HepG2 (cell line): ENCODE measurements at regions not wholly inside any gene's neighbourhood (a gene's known extent, or its start where the extent isn't known, plus 50 kb on each side); places are given as distances from the start of the nearest gene placed in this dataset.

Experiments used
- CTCF ChIP-seq: sonication (generic); formaldehyde crosslinking; IDR thresholded peaks from 2 replicates; pipeline ENCODE4 v1.5.0; 2020; ENCODE audit warnings: mild to moderate bottlenecking, missing genetic modification reagents, moderate library complexity
- E2F1 ChIP-seq: sonication (generic); formaldehyde crosslinking; IDR thresholded peaks from 2 replicates; pipeline ENCODE4 v1.5.0; 2020; ENCODE audit warnings: missing genetic modification reagents
- EZH2 ChIP-seq: conservative IDR thresholded peaks from 2 replicates; pipeline ENCODE4 v1.6.1; 2012; ENCODE audit warnings: mild to moderate bottlenecking, low read depth, low read length, moderate library complexity
- MYC ChIP-seq: sonication (generic); formaldehyde crosslinking; IDR thresholded peaks from 2 replicates; pipeline ENCODE4 v1.9.0; 2021; ENCODE audit warnings: missing genetic modification reagents, borderline replicate concordance
- SETDB1 ChIP-seq: sonication (generic); formaldehyde crosslinking; IDR thresholded peaks from 2 replicates; pipeline ENCODE4 v1.5.1; 2020; ENCODE audit warnings: missing genetic modification reagents, mild to moderate bottlenecking, borderline replicate concordance
- TCF7L2 ChIP-seq: IDR thresholded peaks from 2 replicates; pipeline ENCODE4 v1.6.1; 2011; ENCODE audit warnings: mild to moderate bottlenecking, low read depth, low read length, moderate library complexity
- ZFP36 ChIP-seq: fragments of 150-350 bp; IDR thresholded peaks from 2 replicates; pipeline ENCODE4 v1.6.1; 2018; ENCODE audit warnings: borderline replicate concordance, low read length, low read depth; ENCODE audit not compliant: partially characterized antibody
- ZIK1 ChIP-seq: sonication (generic); formaldehyde crosslinking; IDR thresholded peaks from 2 replicates; pipeline ENCODE4 v1.5.0; 2020; ENCODE audit warnings: mild to moderate bottlenecking, low read depth, missing genetic modification reagents, borderline replicate concordance

- TF ChIP-seq MYC (no peak), ZIK1 (CRISPR knock-in tag) (no peak), E2F1 (CRISPR knock-in tag) (no peak), TCF7L2 (no peak), EZH2 (no peak), ZFP36 (no peak), CTCF (CRISPR knock-in tag) (no peak), SETDB1 (no peak)
Observed at GRCh38 chr12:65608319-65608916, 215.9 kb upstream of the HMGA2 start.
